Psoas muscle (tissue), 7 donors: ENCODE measurements at regions not wholly inside any gene's neighbourhood (a gene's known extent, or its start where the extent isn't known, plus 50 kb on each side); places are given as distances from the start of the nearest gene placed in this dataset.

Experiments used
- ATAC-seq, 4 donors: fragments of 200-7000 bp; cut with Tn5 transposase; one replicate each; pipeline ENCODE4 v1.9.1; 2020; ENCODE audit warnings: moderate library complexity in 3 of 4, mild to moderate bottlenecking in 2 of 4
- DNase-seq, 2 donors: peaks; one replicate each; pipeline ENCODE4 v3.0.0-alpha.2; 2020
- H3K27ac ChIP-seq: fragments of 200-600 bp; one replicate; pipeline ENCODE4 v1.8.0; 2022
- H3K27me3 ChIP-seq, 3 donors: fragments of 200-600 bp in 1 of 3; one replicate each; pipeline versions ENCODE4 v1.6.1 to v1.8.0; 2013 to 2022; ENCODE audit warnings: low read length in 2 of 3, mild to moderate bottlenecking in 2 of 3, moderate library complexity in 1 of 3; ENCODE audit not compliant: insufficient read depth in 3 of 3
- H3K36me3 ChIP-seq, 2 donors: fragments of 200-600 bp in 1 of 2; one replicate each; pipeline versions ENCODE4 v1.6.1 to v1.8.0; 2013 to 2022; ENCODE audit warnings: low read depth in 1 of 2, mild to moderate bottlenecking in 1 of 2, moderate library complexity in 1 of 2; ENCODE audit not compliant: insufficient read depth in 1 of 2
- H3K4me1 ChIP-seq: fragments of 200-600 bp; one replicate; pipeline ENCODE4 v1.8.0; 2022
- H3K4me3 ChIP-seq: fragments of 200-600 bp; one replicate; pipeline ENCODE4 v1.8.0; 2022; ENCODE audit warnings: mild to moderate bottlenecking
- H3K9me3 ChIP-seq: fragments of 200-600 bp; one replicate; pipeline ENCODE4 v1.8.0; 2022
- WGBS, 3 donors: extraction: QIAGEN DNeasy Blood & Tissue Kit; methylation state at CpG; one replicate each; pipeline versions ENCODE4 v1.1.6 to v1.1.7; 2013; 5-methylcytosine and 5-hydroxymethylcytosine counted together
- intact Hi-C, 2 donors: fragments of 100-400 bp; cut with DNase I; formaldehyde crosslinking; loops; one replicate each; pipeline versions ENCODE4 v1.11.0 to v1.14.2; 2022
- TF ChIP-seq, protein P1 (sequence below): fragments of 200-600 bp; IDR thresholded peaks from one replicate; pipeline ENCODE4 v1.8.0; 2022; ENCODE audit warnings: antibody characterized with exemption
- donor health status: healthy with polysubstance abuse.
- donor health status: DM: no; HTN: no; CAD: no; lungs with moderate emphysema.
- donor health status: Bipolar disorder and iron deficiency.
- donor health status: healthy.
- donor health status: DM: yes; HTN: yes; CAD: no.
- donor health status: DM: no; HTN: no; CAD: no.
- donor health status: DM: yes; HTN: yes; CAD: no.

DNA sequence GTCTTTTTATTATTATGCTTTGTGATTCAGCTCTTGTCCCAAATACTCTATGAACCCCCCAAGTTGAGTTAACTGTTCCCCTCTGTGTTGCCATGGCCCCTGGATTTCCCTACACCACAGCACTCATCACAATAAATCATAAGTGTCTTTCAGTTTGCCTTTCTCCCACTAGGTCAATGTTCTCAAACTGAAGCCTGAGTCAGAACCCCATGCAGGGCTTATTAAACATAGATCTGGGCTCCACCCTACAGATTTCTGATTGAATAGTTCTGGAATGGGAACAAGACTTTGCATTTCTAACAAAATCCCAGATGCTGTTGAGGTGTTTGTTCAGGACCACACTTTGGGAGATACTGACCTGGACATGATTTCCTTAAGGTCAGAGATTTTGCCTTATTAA, 199.4 kb downstream of the TBX5 start:
- ATAC-seq (no peak), DNase-seq (no peak)
- Histone ChIP-seq H3K9me3 (no peaks in the 10 kb centered on the region), H3K27me3 (peaks cover 0 to 3% (median 2%) of the 10 kb centered on the region in 3 donors), H3K4me1 (no peaks in the 10 kb centered on the region), H3K36me3 (no peaks in the 10 kb centered on the region), H3K4me3 (no peak overlapping the region), H3K27ac (no peak overlapping the region)
- intact Hi-C loops: no loop called here
- TF ChIP-seq, protein P1, sequence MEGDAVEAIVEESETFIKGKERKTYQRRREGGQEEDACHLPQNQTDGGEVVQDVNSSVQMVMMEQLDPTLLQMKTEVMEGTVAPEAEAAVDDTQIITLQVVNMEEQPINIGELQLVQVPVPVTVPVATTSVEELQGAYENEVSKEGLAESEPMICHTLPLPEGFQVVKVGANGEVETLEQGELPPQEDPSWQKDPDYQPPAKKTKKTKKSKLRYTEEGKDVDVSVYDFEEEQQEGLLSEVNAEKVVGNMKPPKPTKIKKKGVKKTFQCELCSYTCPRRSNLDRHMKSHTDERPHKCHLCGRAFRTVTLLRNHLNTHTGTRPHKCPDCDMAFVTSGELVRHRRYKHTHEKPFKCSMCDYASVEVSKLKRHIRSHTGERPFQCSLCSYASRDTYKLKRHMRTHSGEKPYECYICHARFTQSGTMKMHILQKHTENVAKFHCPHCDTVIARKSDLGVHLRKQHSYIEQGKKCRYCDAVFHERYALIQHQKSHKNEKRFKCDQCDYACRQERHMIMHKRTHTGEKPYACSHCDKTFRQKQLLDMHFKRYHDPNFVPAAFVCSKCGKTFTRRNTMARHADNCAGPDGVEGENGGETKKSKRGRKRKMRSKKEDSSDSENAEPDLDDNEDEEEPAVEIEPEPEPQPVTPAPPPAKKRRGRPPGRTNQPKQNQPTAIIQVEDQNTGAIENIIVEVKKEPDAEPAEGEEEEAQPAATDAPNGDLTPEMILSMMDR: no peak

GRCh38 chr12:114201794-114202193, 204.2 kb downstream of the TBX5 start:
- DNase-seq (no peak), ATAC-seq (no peak)
- Histone ChIP-seq H3K36me3 (no peaks in the 10 kb centered on the region), H3K4me1 (no peaks in the 10 kb centered on the region), H3K4me3 (no peak overlapping the region), H3K27ac (no peak overlapping the region), H3K9me3 (no peaks in the 10 kb centered on the region), H3K27me3 (no peaks in the 10 kb centered on the region)
- TF ChIP-seq, protein P1: no peak
- WGBS, 3 donors: 39 to 44% (median 41%) methylated on average over 2 of the region's 2 CpGs
- intact Hi-C loops: no loop called here

- H3K27ac ChIP-seq: no peak overlapping the region
- TF ChIP-seq, protein P1: no peak
- DNase-seq: no peak
- intact Hi-C loops: no loop called here
- H3K27me3 ChIP-seq: no peaks in the 10 kb centered on the region
- ATAC-seq: no peak
- H3K36me3 ChIP-seq: no peaks in the 10 kb centered on the region
- 34 to 42% (median 35%) methylated on average over 3 of the region's 3 CpGs for WGBS, 3 donors
- no peaks in the 10 kb centered on the region for H3K9me3 ChIP-seq
- no peaks in the 10 kb centered on the region for H3K4me1 ChIP-seq
- no peak overlapping the region for H3K4me3 ChIP-seq
These were observed 211.0 kb downstream of the TBX5 start for GRCh38 chr12:114194956-114195355.

DNA sequence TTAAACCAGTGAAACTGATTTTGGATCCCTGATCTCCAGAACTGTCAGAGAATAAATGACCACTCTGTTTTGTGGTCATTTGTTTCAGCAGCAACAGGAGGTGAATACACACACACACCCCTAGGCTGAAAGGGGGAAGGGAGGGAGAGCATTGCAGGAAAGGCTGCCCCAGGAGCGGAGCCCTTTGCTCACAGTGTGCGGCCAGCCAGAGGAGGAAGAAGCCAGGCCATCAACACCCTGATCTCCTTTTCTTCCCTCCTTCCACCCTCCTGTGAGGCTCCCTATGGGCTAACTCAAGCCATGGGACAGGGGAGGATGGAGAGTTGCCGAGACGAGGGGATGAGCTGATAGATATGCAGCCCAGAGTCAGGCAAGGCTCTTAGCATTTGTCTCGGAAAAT, 211.9 kb downstream of the TBX5 start:
- no peak for ATAC-seq
- intact Hi-C loops: no loop called here
- TF ChIP-seq, protein P1: no peak
- H3K9me3 ChIP-seq: no peaks in the 10 kb centered on the region
- H3K4me3 ChIP-seq: no peak overlapping the region
- H3K27me3 ChIP-seq: no peaks in the 10 kb centered on the region
- 39 to 44% (median 42%) methylated on average over 5 of the region's 5 CpGs for WGBS, 3 donors
- no peaks in the 10 kb centered on the region for H3K4me1 ChIP-seq
- H3K27ac ChIP-seq: no peak overlapping the region
- DNase-seq: no peak
- H3K36me3 ChIP-seq: no peaks in the 10 kb centered on the region

- TF ChIP-seq, protein P1: no peak
- Histone ChIP-seq H3K27me3 (no peaks in the 10 kb centered on the region), H3K27ac (no peak overlapping the region), H3K4me3 (no peak overlapping the region), H3K9me3 (no peaks in the 10 kb centered on the region), H3K36me3 (no peaks in the 10 kb centered on the region), H3K4me1 (no peaks in the 10 kb centered on the region)
- intact Hi-C loops: no loop called here
- ATAC-seq (no peak), DNase-seq (no peak)
- 71 to 86% (median 86%) methylated on average over 3 of the region's 3 CpGs for WGBS, 3 donors
These were observed 212.5 kb downstream of the TBX5 start for GRCh38 chr12:114193474-114193873.
